Hematopoietic multipotent progenitor cell (in vitro differentiated cells): ENCODE measurements at regions not wholly inside any gene's neighbourhood (a gene's known extent, or its start where the extent isn't known, plus 50 kb on each side); places are given as distances from the start of the nearest gene placed in this dataset.

Experiments
- DNase-seq, 3 donors: peaks; one replicate each; pipeline ENCODE4 v3.0.0-alpha.2; 2011 to 2015; ENCODE audit warnings: low read depth in 2 of 3, low spot score in 2 of 3

DNA sequence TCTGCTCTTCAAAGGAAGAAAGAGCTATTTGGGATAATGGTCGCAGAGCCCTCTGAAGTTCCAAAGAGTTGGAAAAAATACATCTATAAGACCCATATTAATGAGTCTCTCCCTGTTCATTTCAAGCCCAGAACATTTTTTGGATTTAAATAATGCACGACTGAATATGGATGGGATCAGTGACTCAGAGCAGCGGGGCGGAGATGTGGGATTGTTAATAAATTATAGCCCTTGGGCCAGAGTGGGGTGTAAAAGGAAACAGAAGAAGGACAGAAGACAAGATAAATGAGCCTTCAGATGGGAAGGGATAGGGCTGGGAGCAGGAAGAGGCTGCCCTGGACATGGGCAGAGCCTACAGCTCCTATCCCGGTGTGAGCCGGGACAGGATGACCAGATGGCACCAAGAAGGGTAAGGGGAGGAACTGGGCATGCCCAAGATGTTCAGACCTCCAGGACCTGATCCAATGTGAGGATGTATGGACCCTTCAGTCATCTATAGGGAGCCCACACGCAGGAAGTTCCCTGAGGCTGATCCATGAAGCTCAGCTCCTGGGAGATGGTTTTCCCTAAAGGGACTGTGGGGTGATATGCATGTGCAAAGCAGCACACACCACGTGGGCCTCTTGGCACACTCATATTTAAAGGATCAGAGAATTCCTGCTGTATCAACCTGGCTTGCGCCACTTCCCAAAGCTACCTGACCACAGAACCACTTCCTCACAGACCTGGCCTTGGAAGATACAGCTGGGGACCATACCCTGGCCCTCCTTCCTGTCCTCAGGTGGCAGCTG is 96.1 kb upstream of the PLXNA4 start:
- no peak for DNase-seq

DNA sequence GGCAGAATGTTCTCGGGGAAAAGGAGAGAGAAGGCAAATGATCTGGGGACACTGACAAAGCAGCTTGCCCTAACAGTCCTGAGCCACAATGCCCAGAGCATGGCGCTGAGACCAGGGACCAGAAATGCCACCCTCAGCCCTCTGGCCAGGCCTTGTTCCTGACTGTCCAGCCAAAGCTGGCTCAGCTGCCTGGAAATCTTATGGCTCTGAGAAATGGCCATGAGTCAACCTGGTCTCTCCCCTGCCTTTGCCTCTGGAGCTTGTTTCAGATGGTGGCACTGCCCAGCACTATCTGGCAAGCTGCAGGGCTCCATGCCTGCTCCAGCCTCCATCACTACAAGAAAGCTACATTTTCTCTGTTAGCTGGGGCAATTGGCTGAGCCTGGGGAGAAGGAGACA is 90.5 kb upstream of the PLXNA4 start:
- no peak for DNase-seq

DNA sequence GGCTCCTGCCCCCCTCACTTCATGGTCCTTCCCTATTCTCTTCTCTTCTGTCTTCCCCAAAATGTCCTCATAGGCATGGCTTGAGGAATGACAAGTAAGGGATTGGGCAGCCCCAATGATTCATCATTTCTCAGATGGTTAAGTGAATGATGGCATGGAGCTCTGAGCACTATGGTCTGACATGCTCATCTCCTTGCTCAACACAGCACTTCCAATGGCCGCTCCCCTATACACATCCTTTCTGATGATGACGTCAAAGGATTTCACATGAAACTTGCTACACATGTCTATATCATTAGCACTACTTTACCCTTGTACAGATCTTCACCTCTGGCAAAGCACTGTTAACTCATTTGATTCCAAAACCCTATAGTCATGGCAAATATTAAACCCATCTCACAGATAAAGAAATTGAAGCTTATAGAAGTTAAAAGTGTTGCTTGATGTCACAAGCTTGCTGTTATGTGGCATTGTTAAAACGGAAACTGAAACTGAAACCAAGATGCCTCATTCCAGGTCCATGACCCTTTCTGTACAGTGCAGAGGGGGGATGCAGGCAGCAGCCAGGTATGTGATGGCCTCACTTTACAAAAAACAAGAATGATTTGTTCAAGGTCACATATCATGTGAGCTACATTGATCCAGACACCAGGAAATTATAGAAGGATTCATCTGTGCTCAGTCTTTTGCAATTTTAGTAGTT is 90.0 kb upstream of the PLXNA4 start:
- DNase-seq: peak in 2 of 3 donors; percentile 24 to 52

DNA sequence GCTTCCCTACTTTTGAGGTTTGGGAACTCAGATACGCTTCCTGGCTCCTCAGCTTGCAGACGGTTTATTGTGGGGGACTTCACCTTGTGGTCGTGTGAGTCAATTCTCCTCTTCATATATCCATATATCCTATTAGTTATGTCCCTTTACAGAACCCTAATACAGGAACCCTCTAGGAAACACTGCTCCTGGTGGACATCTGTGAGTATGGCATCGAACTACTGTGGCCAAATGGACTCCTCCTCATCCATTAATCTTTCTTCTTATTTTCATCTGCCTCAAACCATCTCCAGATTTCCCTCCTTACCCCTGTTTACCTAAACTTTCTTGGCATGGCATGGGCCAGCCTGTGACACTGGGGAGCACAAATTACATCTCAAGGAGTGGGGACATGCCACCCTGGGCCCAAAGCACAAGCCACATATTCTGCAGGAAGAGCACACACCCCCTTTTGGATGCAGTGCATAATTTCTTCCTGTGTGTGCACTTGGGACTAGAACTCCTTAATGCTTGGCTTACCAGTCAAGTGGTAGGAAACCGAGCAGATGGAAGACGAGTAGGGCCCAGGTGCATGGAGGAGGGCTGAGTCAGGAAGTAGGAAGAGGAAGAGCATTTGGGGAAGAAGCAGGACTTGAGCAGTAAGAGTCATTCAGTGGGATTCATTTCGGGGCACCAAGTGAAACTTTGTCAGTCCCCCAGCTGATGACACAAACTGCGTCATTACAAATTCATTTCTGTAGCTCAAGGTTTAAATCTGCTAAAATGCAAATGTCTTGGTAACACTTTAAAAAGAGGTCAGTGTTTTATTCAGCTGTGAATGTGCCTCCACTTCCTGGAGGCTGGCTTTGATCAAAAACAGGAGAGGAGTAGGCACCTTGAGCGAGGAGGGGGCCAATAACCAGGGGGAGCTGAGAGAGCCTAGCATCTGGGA is 80.8 kb upstream of the PLXNA4 start:
- peak in 2 of 3 donors; percentile 18 to 45 for DNase-seq

DNA sequence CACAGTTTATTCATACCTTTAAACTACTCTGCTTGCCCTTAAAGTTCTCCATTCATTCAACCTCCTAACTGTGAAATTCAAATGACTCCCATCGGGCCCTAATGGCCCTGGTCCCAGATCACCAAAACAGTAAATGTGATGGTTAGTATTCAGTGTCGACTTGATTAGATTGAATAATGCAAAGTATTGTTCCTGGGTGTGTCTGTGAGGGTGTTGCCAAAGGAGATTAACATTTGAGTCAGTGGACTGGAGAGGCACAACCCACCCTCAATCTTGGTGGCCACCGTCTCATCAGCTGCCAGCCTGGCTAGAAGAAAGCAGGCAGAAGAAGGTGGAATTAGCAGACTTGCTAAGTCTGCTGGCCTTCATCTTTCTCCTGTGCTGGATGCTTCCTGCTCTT is 80.1 kb upstream of the PLXNA4 start:
- DNase-seq: no peak

DNA sequence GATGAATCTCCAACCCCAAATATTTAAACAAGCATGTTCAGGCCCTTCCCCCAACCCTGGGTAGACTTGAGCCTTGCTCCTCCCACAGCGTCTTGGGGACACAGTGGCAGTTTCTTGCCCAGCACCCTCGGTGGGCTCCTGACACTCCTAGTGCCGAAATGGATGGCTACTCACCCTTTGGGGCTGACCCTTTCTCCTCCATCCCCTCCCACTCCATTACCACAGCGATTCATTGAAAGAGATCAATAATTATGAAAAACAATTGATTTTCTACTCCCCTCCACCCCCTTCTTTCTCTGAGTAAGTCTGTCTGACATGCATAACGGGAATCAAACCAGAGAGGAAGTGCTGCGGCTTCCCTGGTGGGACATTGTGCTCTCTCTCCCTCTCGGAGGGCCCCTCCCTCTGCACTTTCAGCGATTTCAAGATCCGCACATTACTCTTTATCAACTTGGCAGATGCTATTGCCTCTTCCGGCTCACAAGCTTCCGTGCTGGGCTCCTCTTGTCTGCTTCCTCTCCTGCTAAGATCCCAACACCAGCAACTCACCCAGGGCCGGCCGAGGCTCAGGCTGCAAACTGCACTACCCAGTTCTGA is 79.0 kb upstream of the PLXNA4 start:
- DNase-seq: peak in 2 of 3 donors; percentile 87 to 95

DNA sequence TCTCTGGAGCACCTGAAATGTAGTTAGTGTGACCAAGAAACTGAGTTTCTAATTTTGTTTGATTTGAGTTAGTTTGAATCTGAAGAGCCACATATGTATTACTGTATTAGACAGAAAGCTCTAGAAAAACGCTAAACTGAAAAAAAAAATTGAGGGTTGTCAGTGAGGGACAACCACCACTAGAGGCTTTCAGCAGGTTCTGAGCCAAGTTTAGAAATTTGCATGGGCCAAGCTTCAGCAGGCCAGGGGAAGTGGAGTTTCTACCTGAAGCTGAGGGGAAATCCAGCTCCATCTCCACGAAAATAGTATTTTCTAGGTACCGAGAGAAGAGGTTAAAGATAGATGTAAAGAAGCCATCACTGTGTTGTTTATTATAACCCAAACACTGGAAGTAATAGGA is 77.9 kb upstream of the PLXNA4 start:
- peak in 2 of 3 donors; percentile 28 to 60 for DNase-seq

DNA sequence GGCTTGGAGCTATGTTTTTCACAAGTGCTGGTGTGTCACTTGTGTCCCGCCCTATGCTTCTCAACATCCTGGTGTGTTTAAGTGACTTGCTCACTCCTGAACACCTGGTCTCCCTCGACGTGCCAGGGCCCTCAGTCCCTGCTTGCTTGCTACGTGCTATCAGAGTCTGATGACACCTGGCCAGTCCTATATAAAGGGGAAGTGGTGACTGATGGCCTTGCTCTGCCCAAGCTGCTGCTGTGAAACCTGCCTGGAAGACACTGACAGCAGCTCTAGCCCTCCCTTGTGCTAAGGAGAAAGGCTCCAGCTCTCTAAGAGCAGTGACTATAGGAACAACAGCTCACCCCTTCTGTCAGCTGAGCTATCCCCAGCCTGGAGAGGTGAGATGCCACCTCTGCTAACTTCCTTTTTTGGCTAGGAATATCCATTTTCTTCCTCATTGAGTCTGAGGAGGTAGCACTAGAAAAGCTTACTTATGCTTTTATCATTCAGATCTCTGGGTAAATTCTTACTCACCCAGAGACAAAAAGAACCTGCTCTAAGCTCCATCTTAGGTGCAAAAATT is 77.2 kb upstream of the PLXNA4 start:
- DNase-seq: peak in 2 of 3 donors; percentile 43 to 79

DNA sequence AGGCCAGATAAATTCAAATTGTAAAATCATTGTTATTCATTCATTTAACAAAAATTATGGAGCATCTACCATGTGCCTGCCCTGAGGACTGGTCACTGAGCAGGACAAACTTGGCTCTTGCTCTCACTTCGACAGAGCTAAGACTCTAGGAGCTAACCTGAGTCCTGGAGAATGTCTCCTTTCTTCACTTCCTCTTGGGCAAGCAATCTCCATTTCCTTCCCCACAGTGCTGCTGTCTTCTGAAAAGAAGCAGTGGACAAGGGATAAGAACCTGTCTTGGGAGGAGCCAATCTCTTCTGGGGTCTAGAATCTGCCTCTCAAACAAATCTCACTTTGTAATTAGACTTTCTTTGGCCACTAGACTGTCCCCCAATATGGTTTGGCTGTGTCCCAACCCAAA is 76.2 kb upstream of the PLXNA4 start:
- DNase-seq: no peak

DNA sequence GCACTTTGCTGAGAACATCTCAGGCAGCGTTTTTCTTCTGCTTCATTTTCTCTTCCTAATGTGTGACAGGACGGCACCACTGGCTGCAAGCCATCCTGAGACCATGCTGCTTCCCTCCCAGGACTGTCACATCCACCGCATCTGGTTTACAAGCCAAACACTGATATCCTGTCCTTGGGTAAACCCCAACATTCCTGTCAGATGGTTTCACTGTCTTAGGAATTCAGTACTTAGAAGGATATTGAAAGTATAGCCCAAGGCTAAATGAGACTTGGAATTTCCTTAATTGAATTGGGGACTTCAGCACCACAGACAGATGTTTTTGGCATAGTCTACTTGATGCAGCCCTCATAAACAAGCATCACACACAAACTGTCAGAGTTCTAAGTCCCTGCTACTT is 74.2 kb upstream of the PLXNA4 start:
- no peak for DNase-seq

DNA sequence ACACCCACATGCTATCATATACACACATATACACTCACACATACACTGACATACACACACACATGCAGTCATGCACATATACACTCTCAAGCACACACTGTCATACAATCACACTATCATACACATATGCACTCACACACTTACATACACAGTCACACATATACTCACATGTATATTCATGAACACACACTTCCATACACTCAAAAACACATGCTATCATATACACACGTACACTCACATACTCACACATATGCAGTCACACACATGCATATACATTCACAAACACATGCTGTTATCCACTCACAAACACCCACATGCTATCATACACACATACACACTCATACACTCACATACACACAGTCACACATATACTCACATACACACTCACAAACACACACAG is 71.0 kb upstream of the PLXNA4 start:
- DNase-seq: no peak

DNA sequence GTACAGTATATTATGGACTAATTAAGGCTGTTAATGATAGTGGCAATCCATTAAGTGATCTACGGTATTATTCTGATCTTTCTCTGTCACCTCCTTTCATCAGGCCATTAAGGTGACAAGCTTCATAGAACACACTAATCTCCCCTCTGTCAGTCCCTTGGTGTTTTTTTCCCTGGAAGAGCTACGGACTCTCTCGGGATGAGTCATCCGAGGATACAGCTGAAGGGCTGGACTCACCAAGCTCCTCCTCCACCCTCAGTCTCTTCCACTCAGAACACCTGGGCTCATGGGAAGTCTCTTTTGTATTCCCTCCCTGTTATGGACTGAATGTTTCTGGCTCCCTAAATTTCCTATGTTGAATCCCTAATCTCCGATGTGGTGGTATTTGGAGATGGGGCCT is 69.8 kb upstream of the PLXNA4 start:
- no peak for DNase-seq

DNA sequence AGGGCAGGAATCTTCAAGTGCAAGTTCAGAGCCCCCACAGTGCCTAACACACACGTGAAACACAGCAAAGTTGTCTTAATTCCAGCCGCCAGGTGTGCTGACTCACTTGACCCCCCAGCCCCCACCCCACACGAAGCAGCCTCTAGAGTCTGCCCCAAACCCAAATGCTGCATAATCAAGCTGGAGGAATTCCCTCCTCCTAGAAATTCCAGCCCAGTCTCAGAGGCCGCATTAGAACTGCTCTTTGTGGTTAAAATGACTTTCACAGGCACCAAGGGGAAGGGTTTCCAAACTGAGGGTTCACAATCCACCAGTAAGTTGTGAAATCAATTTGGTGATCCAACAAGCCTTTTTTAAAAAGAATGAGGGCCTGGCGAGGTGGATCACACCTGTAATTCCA is 67.0 kb upstream of the PLXNA4 start:
- DNase-seq: no peak

DNA sequence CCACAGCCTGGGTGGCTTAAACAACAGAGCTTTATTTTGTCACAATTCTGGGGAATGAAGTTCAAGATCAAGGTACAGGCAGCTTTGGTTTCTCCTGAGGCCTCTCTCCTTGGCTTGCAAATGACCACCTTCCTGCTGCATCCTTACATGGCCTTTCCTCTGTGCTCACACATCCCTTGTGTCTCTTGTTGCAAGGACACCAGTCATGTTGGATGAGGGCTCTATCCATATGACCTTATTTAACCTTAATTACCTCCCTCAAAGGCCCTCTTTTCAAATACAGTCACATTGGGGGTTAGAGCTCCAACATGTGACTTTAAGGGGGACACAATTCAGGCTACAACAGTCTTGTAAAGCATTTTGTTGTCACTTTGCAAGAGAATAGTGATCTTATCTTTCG is 65.0 kb upstream of the PLXNA4 start:
- DNase-seq: no peak

DNA sequence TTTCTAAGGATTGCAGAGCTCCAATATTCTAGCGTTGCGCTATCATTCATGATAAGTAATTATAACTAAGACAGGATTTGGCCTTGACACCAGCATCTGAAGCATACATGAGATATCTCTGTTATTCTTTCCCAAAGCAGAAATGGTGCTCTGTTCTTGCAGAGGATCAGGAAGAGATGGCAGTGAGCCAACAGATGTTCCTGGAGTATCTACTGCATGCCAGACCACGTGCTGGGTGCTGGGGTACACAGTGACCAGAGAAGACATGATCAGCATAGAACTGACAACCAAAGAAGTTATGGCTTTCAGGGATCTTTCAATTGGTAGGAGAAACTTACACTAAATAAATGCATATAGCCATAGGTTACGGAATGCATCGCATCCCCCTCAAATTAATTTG is 63.7 kb upstream of the PLXNA4 start:
- DNase-seq: no peak

DNA sequence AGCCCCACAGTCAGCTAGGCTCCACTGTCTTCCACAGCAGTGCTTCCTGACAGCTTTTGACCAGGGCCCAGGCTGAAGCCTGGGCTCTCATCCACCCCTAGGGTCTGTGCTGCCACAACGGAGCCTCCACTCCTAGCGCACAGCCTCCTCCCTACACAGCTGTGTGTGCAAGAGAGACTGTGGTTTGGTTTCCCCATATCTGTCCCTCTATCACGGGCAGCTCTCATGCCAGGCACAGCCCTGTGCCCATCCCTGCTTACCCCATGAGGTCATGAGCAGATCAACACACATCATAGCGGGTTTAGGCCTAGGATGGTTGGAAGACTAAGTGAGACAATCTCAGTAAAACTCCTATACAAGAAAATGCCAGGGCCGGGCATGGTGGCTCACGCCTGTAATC is 61.7 kb upstream of the PLXNA4 start:
- no peak for DNase-seq

DNA sequence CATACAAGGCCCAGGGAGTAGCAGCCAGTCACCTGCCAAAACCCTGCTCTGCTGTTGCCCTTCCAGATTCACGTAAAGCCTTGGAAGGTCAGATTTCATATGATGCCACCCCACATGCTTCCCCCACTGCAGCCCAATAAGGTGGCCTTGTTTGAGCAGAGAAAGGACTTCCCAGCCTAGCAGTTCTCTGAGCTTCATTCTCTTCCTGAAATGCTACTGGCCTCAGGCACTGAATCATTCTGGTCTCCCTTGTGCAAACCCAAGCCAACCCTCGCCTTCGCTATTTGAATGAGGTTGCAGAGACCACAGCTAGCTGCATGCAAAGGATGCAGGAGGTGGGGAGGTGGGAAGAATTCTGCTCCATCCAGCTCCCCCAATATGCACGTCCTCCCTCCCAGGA is 60.3 kb upstream of the PLXNA4 start:
- DNase-seq: no peak

DNA sequence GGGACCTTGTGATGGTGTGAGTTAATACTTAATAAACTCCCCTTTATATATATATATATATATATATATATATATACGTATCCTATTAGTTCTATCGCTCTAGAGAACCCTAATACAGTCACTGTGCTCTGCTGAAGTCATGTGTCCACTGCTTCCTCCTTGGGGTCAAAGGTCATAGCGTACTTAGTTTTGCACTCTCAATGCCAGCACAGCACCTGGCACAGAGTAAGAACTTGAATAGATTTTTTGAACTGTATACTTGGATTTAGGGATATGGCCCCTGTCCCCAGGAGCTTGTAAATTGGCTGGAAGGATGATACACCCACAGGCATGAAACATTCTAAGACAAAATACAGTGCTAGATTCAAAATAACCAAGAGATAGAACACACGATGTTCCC is 58.9 kb upstream of the PLXNA4 start:
- no peak for DNase-seq

DNA sequence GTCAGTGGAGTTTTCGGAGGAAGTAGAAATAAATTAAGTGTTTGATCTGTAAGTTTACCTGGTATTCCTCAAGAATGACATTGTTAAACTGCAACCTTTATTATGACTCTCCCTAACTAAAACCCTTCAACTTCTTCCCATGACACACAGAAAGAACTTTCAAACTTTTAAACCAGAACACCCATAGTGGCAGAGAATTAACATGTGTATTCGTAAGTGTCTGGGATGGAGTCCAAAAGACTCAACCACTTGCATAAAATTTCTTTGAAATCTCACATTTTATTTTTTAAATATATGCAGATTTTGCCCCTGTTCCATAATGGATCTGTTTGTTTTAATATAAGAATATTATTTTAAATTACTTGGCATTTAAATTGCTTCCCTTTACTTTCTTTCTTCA is 54.6 kb upstream of the PLXNA4 start:
- no peak for DNase-seq
